ENCODE measurements at regions not wholly inside any gene's neighbourhood (a gene's known extent, or its start where the extent isn't known, plus 50 kb on each side); places are given as distances from the start of the nearest gene placed in this dataset.
"Not testable (repeated sequence)": the region's sequence is repeated elsewhere in the genome, so short reads cannot be mapped to it uniquely, and the experiment has no call there.

GRCh38 chr15:77893246-77893645 is 184.3 kb downstream of the TBC1D2B start:
- not testable (repeated sequence) for H3K9me3 ChIP-seq; DNase-seq; H3K36me3 ChIP-seq; H3K27me3 ChIP-seq; H3K4me3 ChIP-seq (ENCODE audit: low read depth, low read length)
- peaks cover 25% of the 10 kb centered on the region for H3K4me1 ChIP-seq

GRCh38 chr15:77892335-77892734 is 185.2 kb downstream of the TBC1D2B start:
- H3K27me3 ChIP-seq: no peaks in the 10 kb centered on the region
- no peaks in the 10 kb centered on the region for H3K36me3 ChIP-seq
- no peak overlapping the region for H3K4me3 ChIP-seq (ENCODE audit: low read depth, low read length)
- peaks cover 28% of the 10 kb centered on the region for H3K4me1 ChIP-seq
- no peak for TF ChIP-seq CTCF (IDR thresholded peaks at IDR 0.05; ENCODE audit: low read depth, low read length)
- no peak for DNase-seq
- no peaks in the 10 kb centered on the region for H3K9me3 ChIP-seq

- H3K9me3 ChIP-seq; DNase-seq; H3K4me3 ChIP-seq (ENCODE audit: low read depth, low read length); H3K27me3 ChIP-seq; H3K36me3 ChIP-seq: not testable (repeated sequence)
- H3K4me1 ChIP-seq: peaks cover 28% of the 10 kb centered on the region
Measured at GRCh38 chr15:77891862-77892261, 185.6 kb downstream of the TBC1D2B start.

- not testable (repeated sequence) for H3K9me3 ChIP-seq; H3K27me3 ChIP-seq; H3K4me3 ChIP-seq (ENCODE audit: low read depth, low read length); H3K36me3 ChIP-seq
- peaks cover 28% of the 10 kb centered on the region for H3K4me1 ChIP-seq
- DNase-seq: peak; percentile 97
Measured at GRCh38 chr15:77890911-77891801, 186.4 kb downstream of the TBC1D2B start.

- not testable (repeated sequence) for H3K4me3 ChIP-seq (ENCODE audit: low read depth, low read length); H3K36me3 ChIP-seq; H3K9me3 ChIP-seq; DNase-seq; H3K27me3 ChIP-seq
- H3K4me1 ChIP-seq: peaks cover 34% of the 10 kb centered on the region
Measured at GRCh38 chr15:77889828-77890725, 187.4 kb downstream of the TBC1D2B start.

GRCh38 chr15:77889009-77889806 is 188.3 kb downstream of the TBC1D2B start:
- Histone ChIP-seq H3K36me3 (no peaks in the 10 kb centered on the region), H3K9me3 (no peaks in the 10 kb centered on the region), H3K4me1 (peaks cover 40% of the 10 kb centered on the region), H3K27me3 (no peaks in the 10 kb centered on the region), H3K4me3 (ENCODE audit: low read depth, low read length) (no peak overlapping the region)
- no peak for TF ChIP-seq CTCF (IDR thresholded peaks at IDR 0.05; ENCODE audit: low read depth, low read length)
- DNase-seq: no peak

- H3K27me3 ChIP-seq; H3K4me3 ChIP-seq (ENCODE audit: low read depth, low read length); H3K9me3 ChIP-seq; H3K36me3 ChIP-seq: not testable (repeated sequence)
- DNase-seq: peak; percentile 48
- peaks cover 40% of the 10 kb centered on the region for H3K4me1 ChIP-seq
Measured at GRCh38 chr15:77887563-77888429, 189.7 kb downstream of the TBC1D2B start.

Data from BE2C (cell line).